Transverse colon (tissue), 4 donors: ENCODE measurements at regions not wholly inside any gene's neighbourhood (a gene's known extent, or its start where the extent isn't known, plus 50 kb on each side); places are given as distances from the start of the nearest gene placed in this dataset.

Source experiments
- POLR2A ChIP-seq: fragments of 450-650 bp; IDR thresholded peaks from one replicate; pipeline ENCODE4 v1.6.1; 2016; ENCODE audit warnings: antibody characterized with exemption, mild to moderate bottlenecking, moderate library complexity
- POLR2AphosphoS5 ChIP-seq, 3 donors: sonication (generic); formaldehyde crosslinking; IDR thresholded peaks; one replicate each; pipeline ENCODE4 v1.6.1; 2016; ENCODE audit warnings: antibody characterized with exemption in 3 of 3
- TF ChIP-seq, protein P1 (sequence below), 5 experiments: fragments of 200-600 bp in 3 of 5; fragments of 450-650 bp in 2 of 5; sonication (generic) in 3 of 5; IDR thresholded peaks; 1 replicate in 2 of 5; 2 replicates in 3 of 5; pipeline ENCODE4 v1.5.1; 2016 to 2017; ENCODE audit warnings: antibody characterized with exemption in 5 of 5, inconsistent platforms in 3 of 5, mild to moderate bottlenecking in 2 of 5, moderate library complexity in 1 of 5

DNA sequence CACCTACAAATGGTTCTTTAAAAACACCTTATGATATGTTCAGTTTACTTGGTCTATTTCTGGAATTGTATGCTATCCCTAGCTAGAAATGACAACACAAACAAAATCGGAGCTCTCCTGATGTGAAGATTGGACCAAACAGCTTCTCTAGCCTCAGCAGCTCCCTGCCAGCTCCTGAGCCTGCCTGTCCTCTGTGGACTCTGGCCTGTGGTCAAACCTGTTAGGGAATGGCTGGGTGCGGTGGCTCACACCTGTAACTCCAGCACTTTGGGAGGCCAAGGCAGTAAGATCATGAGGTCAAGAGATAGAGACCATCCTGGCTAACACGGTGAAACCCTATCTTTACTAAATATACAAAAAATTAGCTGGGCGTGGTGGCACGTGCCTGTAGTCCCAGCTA is 195.3 kb downstream of the GAS1 start:
- TF ChIP-seq, protein P1, sequence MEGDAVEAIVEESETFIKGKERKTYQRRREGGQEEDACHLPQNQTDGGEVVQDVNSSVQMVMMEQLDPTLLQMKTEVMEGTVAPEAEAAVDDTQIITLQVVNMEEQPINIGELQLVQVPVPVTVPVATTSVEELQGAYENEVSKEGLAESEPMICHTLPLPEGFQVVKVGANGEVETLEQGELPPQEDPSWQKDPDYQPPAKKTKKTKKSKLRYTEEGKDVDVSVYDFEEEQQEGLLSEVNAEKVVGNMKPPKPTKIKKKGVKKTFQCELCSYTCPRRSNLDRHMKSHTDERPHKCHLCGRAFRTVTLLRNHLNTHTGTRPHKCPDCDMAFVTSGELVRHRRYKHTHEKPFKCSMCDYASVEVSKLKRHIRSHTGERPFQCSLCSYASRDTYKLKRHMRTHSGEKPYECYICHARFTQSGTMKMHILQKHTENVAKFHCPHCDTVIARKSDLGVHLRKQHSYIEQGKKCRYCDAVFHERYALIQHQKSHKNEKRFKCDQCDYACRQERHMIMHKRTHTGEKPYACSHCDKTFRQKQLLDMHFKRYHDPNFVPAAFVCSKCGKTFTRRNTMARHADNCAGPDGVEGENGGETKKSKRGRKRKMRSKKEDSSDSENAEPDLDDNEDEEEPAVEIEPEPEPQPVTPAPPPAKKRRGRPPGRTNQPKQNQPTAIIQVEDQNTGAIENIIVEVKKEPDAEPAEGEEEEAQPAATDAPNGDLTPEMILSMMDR (IDR thresholded peaks at IDR 0.05): no peak
- no peak for TF ChIP-seq POLR2AphosphoS5 (IDR thresholded peaks at IDR 0.05)
- TF ChIP-seq POLR2A: no peak
